CD4-positive, alpha-beta T cell (primary cell): ENCODE measurements at regions not wholly inside any gene's neighbourhood (a gene's known extent, or its start where the extent isn't known, plus 50 kb on each side); places are given as distances from the start of the nearest gene placed in this dataset.

ENCODE experiments used
- ATAC-seq: fragments of 200-7000 bp; cut with Tn5 transposase; one replicate; pipeline ENCODE4 v1.10.0; 2022; ENCODE audit warnings: mild to moderate bottlenecking; ENCODE audit not compliant: poor library complexity
- CTCF ChIA-PET: fragments of 350-600 bp; sonication (Branson Sonifier 250); formaldehyde crosslinking; loops from one replicate; lab custom pipeline; 2021; ENCODE audit warnings: antibody characterized with exemption, inconsistent platforms; lab: Charles Lee
- POLR2A ChIA-PET: fragments of 350-600 bp; sonication (Branson Sonifier 250); formaldehyde crosslinking; loops from one replicate; lab custom pipeline; 2021; ENCODE audit warnings: antibody characterized with exemption, inconsistent platforms; lab: Charles Lee
- DNase-seq, 14 experiments: peaks; one replicate each; pipeline ENCODE4 v3.0.0-alpha.2; 2013 to 2020; ENCODE audit warnings: mixed read lengths in 2 of 14
- H3K27ac ChIP-seq, 2 donors: one replicate each; pipeline versions ENCODE4 v1.5.1 to v1.7.0; 2013; ENCODE audit warnings: low read length in 2 of 2, low read depth in 1 of 2, mild to moderate bottlenecking in 1 of 2
- H3K27me3 ChIP-seq, 2 experiments: 1 replicate in 1 of 2; 2 replicates in 1 of 2; pipeline versions ENCODE4 v1.6.1 to v1.7.0; 2013; ENCODE audit warnings: low read length in 2 of 2, control low read depth in 1 of 2, mild to moderate bottlenecking in 1 of 2, moderate library complexity in 1 of 2; ENCODE audit not compliant: insufficient read depth in 2 of 2, control insufficient read depth in 1 of 2
- H3K36me3 ChIP-seq: one replicate; pipeline ENCODE4 v1.6.1; 2013; ENCODE audit warnings: low read length, control low read depth; ENCODE audit not compliant: insufficient read depth
- H3K4me1 ChIP-seq: one replicate; pipeline ENCODE4 v1.6.1; 2013; ENCODE audit warnings: low read length, control low read depth; ENCODE audit not compliant: insufficient read depth
- H3K4me3 ChIP-seq: one replicate; pipeline ENCODE4 v1.5.1; 2013; ENCODE audit warnings: mild to moderate bottlenecking, low read length, moderate library complexity
- H3K9me3 ChIP-seq, 2 experiments: 1 replicate in 1 of 2; 2 replicates in 1 of 2; pipeline versions ENCODE4 v1.6.1 to v1.7.0; 2013; ENCODE audit warnings: low read length in 2 of 2, mild to moderate bottlenecking in 2 of 2, control low read depth in 1 of 2, moderate library complexity in 1 of 2; ENCODE audit not compliant: control insufficient read depth in 1 of 2, insufficient read depth in 1 of 2
- H3K27ac Mint-ChIP-seq: one replicate; pipeline ENCODE4 v1.8.0; 2020; ENCODE audit warnings: mixed read lengths
- H3K27me3 Mint-ChIP-seq: one replicate; pipeline ENCODE4 v1.8.0; 2021; ENCODE audit warnings: mixed read lengths
- H3K36me3 Mint-ChIP-seq: one replicate; pipeline ENCODE4 v1.8.0; 2021; ENCODE audit warnings: low read depth, mixed read lengths
- H3K4me1 Mint-ChIP-seq: one replicate; pipeline ENCODE4 v1.8.0; 2021; ENCODE audit warnings: low read depth, mixed read lengths
- H3K4me3 Mint-ChIP-seq: one replicate; pipeline ENCODE4 v1.8.0; 2020; ENCODE audit warnings: mild to moderate bottlenecking, mixed read lengths
- H3K9me3 Mint-ChIP-seq: one replicate; pipeline ENCODE4 v1.8.0; 2020; ENCODE audit warnings: mixed read lengths
- intact Hi-C, 2 experiments: fragments of 100-400 bp; cut with DNase I in 1 of 2; cut with micrococcal nuclease in 1 of 2; formaldehyde crosslinking; loops; one replicate each; pipeline versions ENCODE4 v1.15.1 to v1.9.0; 2023 to 2025; cut with DNase I, micrococcal nuclease
- TF ChIP-seq, protein P1 (sequence below): fragments of 200-600 bp; IDR thresholded peaks from one replicate; pipeline ENCODE4 v1.8.0; 2022; ENCODE audit warnings: antibody characterized with exemption, mild to moderate bottlenecking

DNA sequence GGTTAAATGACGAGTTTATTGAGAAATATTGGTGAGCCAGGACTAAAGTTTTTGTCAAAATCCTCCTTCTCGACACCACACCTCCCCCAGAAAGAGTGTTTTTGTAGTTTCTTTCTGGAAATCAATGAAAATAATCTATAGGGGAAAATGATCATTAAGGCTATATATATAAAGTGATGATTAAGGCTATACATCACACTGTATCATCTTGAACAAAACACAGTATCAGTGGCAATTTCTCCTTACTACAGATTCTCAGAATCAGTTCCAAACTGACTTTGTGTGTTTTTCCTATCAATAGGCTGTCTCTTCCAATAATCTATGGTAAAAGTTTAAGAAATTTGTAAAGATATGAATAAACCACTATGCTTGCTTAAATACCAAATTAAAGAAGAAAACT is 81.7 kb downstream of the IFNG-AS1 start:
- H3K4me1 Mint-ChIP-seq: no peaks in the 10 kb centered on the region
- ChIA-PET CTCF (no interaction called here), POLR2A (no interaction called here)
- H3K27ac Mint-ChIP-seq: no peak overlapping the region
- H3K9me3 Mint-ChIP-seq: peaks cover 6% of the 10 kb centered on the region
- Histone ChIP-seq H3K4me3 (no peak overlapping the region), H3K27me3 (no peaks in the 10 kb centered on the region), H3K27ac (no peak overlapping the region), H3K4me1 (no peaks in the 10 kb centered on the region), H3K36me3 (no peaks in the 10 kb centered on the region), H3K9me3 (peaks cover 4 to 5% of the 10 kb centered on the region in 2 experiments)
- intact Hi-C loops: no loop called here
- TF ChIP-seq, protein P1, sequence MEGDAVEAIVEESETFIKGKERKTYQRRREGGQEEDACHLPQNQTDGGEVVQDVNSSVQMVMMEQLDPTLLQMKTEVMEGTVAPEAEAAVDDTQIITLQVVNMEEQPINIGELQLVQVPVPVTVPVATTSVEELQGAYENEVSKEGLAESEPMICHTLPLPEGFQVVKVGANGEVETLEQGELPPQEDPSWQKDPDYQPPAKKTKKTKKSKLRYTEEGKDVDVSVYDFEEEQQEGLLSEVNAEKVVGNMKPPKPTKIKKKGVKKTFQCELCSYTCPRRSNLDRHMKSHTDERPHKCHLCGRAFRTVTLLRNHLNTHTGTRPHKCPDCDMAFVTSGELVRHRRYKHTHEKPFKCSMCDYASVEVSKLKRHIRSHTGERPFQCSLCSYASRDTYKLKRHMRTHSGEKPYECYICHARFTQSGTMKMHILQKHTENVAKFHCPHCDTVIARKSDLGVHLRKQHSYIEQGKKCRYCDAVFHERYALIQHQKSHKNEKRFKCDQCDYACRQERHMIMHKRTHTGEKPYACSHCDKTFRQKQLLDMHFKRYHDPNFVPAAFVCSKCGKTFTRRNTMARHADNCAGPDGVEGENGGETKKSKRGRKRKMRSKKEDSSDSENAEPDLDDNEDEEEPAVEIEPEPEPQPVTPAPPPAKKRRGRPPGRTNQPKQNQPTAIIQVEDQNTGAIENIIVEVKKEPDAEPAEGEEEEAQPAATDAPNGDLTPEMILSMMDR: no peak
- H3K27me3 Mint-ChIP-seq: no peaks in the 10 kb centered on the region
- ATAC-seq: no peak
- H3K4me3 Mint-ChIP-seq: no peak overlapping the region
- DNase-seq: no peak
- peaks cover under 1% of the 10 kb centered on the region for H3K36me3 Mint-ChIP-seq
